HG03045 (cell line): ENCODE measurements at regions not wholly inside any gene's neighbourhood (a gene's known extent, or its start where the extent isn't known, plus 50 kb on each side); places are given as distances from the start of the nearest gene placed in this dataset.

Source experiments
- ATAC-seq: cut with Tn5 transposase; IDR thresholded peaks from one replicate; pipeline ENCODE4 v1.9.1; 2021; ENCODE audit warnings: mild to moderate bottlenecking, moderate library complexity; ENCODE audit not compliant: unreplicated experiment

DNA sequence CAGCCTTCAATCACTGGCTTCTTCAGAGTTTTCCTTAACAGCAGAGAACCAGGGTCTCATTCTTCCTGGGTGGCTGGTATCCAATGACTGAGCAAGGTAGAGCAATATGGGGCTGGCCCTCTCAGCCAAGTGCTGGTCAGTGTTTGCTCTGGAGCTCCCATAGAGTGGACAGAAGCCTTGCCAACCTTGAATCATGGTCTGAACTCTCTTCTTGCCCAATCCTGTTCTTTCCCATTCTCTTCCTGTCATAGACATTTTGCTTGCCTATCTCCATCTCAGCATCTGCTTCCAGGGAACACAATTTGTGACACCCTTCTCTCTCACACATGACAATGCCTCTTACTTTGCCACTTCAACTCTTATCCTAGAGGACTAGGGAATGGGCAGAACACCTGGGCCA lies 245.6 kb upstream of the PEX5L start:
- ATAC-seq: no peak

DNA sequence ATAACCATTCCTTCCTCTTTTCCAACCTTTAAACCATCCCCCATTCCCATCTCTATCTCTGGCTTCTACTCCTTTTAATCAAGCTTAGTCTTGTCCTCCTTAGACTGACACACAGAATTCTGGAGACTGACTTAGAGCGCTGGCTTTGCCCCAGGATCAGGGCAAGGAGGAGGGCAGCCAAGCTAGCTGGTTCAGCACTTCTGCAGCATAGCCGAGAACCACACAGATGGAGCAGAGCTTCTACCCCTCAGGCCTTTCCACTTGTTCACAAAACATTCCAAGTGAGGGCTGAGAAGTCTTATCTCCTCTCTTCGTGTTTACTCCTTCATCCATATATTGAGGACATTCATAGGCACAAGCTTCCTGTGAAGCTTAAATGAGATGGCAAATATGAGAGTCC lies 246.5 kb upstream of the PEX5L start:
- ATAC-seq: no peak

- ATAC-seq: no peak
Observed at GRCh38 chr3:180284331-180285110, 247.8 kb upstream of the PEX5L start.

DNA sequence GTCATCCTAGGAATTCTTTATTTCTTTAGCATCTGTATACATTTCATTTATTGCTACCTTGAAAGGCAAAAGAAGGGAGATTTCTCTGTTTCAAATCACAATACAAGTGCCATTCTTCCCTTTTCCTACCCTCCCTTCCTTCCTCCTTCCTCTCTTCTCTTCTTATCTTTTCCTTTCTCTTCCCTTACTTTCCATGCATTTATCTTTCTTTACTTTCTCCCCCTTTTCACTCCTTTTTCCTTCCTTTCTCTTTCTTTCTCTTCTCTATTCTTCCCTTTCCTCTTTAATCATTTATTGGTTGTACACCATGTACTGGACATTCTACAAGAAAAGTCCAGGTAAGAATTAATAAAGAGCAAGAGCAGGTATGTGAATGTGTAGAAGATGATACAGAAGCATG lies 251.0 kb upstream of the PEX5L start:
- ATAC-seq: no peak

- no peak for ATAC-seq
Observed at GRCh38 chr3:180288816-180289215, 252.1 kb upstream of the PEX5L start.

- no peak for ATAC-seq
Observed at GRCh38 chr3:180290300-180290699, 253.6 kb upstream of the PEX5L start.

DNA sequence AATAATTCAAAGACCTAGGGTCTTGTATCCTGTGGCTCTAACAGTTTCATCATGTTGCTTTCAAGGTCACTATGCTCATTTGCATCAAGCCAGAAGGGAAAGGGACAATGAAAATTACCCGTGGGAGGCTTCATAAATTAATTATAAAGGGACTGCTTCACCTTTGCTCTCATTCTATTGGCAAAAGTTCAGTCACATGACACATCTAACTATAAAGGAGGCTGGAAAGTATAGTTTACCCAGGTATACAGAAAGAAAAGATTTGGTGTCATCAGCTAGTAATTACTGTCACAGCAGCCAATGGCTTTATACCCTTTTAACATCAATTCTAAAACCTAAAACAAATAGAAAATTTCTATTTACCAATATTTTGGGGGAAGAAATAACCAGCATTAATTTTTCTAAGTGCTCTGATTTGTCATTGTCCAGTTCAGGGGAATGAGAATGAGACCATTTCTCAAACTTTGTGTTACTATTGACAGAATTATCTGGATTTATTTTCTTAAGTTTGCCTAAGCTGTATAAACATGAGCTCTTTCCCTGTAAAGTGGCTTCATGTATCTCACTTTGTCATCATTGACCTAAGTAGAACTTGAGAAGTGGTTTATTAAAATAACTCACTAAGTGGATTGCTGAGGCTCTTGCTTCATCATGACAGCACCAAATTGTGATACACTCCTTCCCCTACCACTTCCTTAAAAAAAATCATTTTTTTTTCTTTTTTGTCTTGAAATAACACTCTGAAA lies 257.7 kb upstream of the PEX5L start:
- ATAC-seq: no peak

GRCh38 chr3:180295811-180296210 lies 259.1 kb upstream of the PEX5L start:
- ATAC-seq: no peak

GRCh38 chr3:180296971-180297370 lies 260.2 kb upstream of the PEX5L start:
- ATAC-seq: no peak

DNA sequence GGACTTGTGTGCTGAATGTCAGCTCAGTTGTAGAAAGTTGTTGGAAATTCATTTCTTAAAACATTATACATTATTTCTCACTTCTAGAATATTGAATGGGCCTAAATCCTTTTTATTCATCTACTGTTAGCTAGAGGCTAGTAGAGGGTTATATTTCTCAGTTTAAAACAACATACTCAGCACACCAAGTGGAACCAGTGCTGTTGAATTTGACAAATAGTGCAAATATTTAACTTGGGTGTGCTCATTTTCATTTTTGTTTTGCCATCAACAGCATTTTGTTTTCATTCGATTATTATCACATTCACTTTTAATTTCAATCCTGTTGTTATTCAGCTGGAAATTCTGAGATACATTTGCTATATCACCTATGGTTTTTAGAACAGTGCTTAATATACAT lies 269.4 kb upstream of the PEX5L start:
- ATAC-seq: no peak

DNA sequence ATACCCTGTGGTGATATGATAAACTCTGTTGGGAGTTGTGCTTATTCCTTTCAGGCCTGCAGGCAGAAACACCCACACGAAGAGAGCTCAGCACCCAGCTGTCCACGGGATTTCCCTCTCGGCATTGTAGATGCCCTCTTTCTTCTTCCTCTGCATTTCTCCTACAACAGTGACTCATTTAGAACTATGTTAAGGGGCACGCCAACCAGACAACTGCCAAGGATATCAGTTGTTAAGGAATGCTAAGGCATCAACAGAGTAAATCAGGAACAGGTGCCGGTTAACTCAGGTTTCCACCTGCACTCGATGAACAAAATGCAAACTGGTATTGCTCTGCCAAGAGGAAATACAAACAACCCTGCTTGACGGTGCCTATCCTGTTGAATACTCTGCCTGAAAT lies 270.0 kb upstream of the PEX5L start:
- ATAC-seq: no peak

DNA sequence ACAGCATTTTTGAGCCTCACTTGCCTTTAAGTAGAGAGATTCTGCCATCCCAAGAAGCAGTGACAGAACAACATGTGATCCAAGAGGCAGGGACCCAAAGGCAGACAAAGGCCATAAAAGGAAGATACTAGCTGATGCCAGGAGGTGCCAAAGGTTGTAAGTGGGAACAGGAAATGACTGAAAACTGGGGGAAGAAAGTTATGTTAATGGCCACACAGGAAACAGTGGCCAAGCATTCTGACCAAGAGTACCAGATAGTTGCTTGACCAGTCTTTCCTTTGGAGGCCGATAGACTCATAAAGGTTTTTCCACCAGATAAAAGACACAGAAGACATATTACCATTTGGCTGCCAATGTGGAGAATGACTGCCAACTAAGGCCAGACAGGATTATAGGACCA lies 274.5 kb upstream of the PEX5L start:
- ATAC-seq: no peak

- no peak for ATAC-seq
Observed at GRCh38 chr3:180316321-180316720, 279.6 kb upstream of the PEX5L start.

DNA sequence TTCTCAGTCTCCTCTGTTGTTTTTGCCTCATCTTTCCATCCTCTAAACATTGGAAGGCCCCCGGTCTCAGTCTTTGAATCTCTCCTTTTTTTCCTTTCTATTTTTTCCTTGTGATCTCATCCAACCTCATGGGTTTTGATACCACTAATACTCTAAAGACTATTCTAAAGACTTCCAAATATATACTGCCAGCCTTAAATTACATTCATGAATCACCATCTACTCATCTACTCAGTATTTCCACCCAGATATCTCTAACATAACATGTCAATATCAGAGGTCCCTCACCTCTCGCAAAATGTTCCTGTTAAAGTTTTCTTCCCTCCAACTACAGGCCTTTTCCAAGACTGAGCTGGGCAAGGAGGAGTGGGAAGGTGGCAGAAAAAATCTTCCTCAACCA lies 282.5 kb upstream of the TTC14 start:
- no peak for ATAC-seq

- ATAC-seq: no peak
Observed at GRCh38 chr3:180320631-180321030, 281.3 kb upstream of the TTC14 start.

- no peak for ATAC-seq
Observed at GRCh38 chr3:180321534-180321933, 280.4 kb upstream of the TTC14 start.

- ATAC-seq: no peak
Observed at GRCh38 chr3:180322829-180323228, 279.1 kb upstream of the TTC14 start.

- no peak for ATAC-seq
Observed at GRCh38 chr3:180324791-180325190, 277.2 kb upstream of the TTC14 start.

GRCh38 chr3:180325533-180325932 lies 276.4 kb upstream of the TTC14 start:
- no peak for ATAC-seq

GRCh38 chr3:180325958-180326357 lies 276.0 kb upstream of the TTC14 start:
- ATAC-seq: no peak

- peak; percentile 66 for ATAC-seq
Observed at GRCh38 chr3:180329187-180329586, 272.8 kb upstream of the TTC14 start.

DNA sequence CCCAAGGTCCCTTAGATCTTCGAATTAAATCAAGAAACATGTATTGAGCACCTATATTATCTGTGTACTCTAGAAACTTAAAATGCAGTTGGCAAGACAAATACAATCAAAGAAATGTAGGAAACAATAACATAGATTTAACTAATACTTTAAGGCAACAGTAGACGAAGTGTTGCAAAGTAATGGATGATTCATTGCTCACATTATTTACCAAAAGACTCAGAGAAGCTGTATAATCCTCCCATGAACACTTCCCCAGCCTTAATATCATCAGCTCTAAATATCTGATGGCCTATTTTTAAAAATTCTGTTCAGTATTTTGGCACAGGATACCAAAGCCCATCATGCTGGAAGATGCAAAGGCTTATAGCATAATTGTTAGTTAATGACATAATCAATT lies 272.1 kb upstream of the TTC14 start:
- no peak for ATAC-seq
